Activated CD8-positive, alpha-beta T cell treated with anti-CD3 and anti-CD28 coated beads for 36 hours (primary cell): ENCODE measurements at regions not wholly inside any gene's neighbourhood (a gene's known extent, or its start where the extent isn't known, plus 50 kb on each side); places are given as distances from the start of the nearest gene placed in this dataset.
A peak's percentile ranks its signal among the peaks of the same experiment; 100 is the strongest.

Experiments used
- ATAC-seq: fragments of 200-7000 bp; cut with Tn5 transposase; one replicate; pipeline ENCODE4 v1.10.0; 2021; ENCODE audit warnings: mild to moderate bottlenecking, moderate library complexity
- CTCF ChIA-PET: fragments of 350-600 bp; sonication (Branson Sonifier 250); formaldehyde crosslinking; loops from one replicate; lab custom pipeline; 2021; ENCODE audit warnings: antibody characterized with exemption; lab: Charles Lee
- POLR2A ChIA-PET: fragments of 350-600 bp; sonication (Branson Sonifier 250); formaldehyde crosslinking; loops from one replicate; lab custom pipeline; 2021; ENCODE audit warnings: antibody characterized with exemption; lab: Charles Lee
- DNase-seq: peaks from one replicate; pipeline ENCODE4 v3.0.0-alpha.2; 2020
- H3K27ac Mint-ChIP-seq: one replicate; pipeline ENCODE4 v1.8.0; 2021; ENCODE audit warnings: mild to moderate bottlenecking, mixed read lengths
- H3K27me3 Mint-ChIP-seq: one replicate; pipeline ENCODE4 v1.8.0; 2021; ENCODE audit warnings: mixed read lengths
- H3K36me3 Mint-ChIP-seq: one replicate; pipeline ENCODE4 v1.8.0; 2021; ENCODE audit warnings: low read depth, mixed read lengths
- H3K4me1 Mint-ChIP-seq: one replicate; pipeline ENCODE4 v1.8.0; 2021; ENCODE audit warnings: low read depth, mixed read lengths
- H3K4me3 Mint-ChIP-seq: one replicate; pipeline ENCODE4 v1.8.0; 2021; ENCODE audit warnings: mild to moderate bottlenecking, moderate library complexity, mixed read lengths
- H3K9me3 Mint-ChIP-seq: one replicate; pipeline ENCODE4 v1.8.0; 2021; ENCODE audit warnings: mixed read lengths
- CTCF ChIP-seq: fragments of 200-600 bp; IDR thresholded peaks from one replicate; pipeline ENCODE4 v1.8.0; 2022; ENCODE audit warnings: antibody characterized with exemption, mild to moderate bottlenecking
- intact Hi-C: fragments of 100-400 bp; cut with micrococcal nuclease; formaldehyde crosslinking; loops from one replicate; pipeline ENCODE4 v1.10.0; 2022

DNA sequence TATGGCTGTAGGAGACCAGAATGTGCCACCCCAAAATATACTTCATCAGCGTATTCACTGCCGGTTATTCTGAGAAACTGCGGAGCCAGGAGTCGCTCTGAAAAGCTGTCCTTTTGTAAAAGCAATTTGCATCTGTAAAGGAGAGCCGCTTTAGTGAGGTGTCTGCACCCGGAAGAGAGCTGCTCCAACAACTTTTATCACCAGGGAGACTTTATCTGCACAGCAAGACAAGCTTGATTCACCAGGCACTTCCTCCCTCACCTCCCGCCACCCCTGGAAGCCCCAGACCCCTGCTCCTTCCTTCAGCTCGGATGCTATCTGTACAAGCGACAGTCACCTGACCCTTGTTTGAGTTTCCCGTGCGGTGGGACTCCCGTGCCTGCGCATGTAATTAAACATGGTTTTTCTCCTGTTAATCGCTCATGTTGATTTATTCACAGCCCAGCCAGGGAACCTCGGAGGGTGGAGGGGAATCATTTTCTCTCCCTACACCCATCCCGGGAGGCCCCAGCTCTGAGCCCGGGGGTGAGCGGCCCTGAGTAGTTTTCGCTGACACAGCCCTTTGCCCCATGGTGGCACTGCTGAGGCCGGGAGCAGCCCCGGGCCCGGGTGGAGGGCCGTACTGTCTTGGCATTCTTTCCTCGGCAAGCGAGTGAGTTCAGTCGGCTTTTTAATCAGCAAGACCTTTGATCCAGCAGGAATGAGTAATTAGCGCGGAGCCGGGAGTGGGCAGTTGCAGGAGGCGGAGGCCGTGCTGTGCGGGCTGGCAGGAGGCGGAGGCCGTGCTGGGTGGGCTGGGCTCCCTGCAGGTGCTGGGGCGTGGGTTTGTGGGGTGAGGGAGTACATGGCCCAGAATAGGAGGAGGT, 222.7 kb upstream of the CIBAR2 start:
- CTCF ChIA-PET, result interaction anchor here (0.8 to 2.7 kb wide), 7 partner anchors 12 to 281 kb away, joined by 3 to 11 read pairs (median 3); no protein-coding TSS in a partner anchor
- POLR2A ChIA-PET, result interaction anchor here (0.7 to 1.2 kb wide), 2 partner anchors 16 to 27 kb away, joined by 3 to 5 read pairs; no protein-coding TSS in a partner anchor
- intact Hi-C loops, result no loop called here
- Mint-ChIP-seq H3K9me3 (no peaks in the 10 kb centered on the region), H3K27ac (peak overlapping the region; percentile 46), H3K27me3 (no peaks in the 10 kb centered on the region), H3K36me3 (no peaks in the 10 kb centered on the region), H3K4me3 (peak overlapping the region; percentile 47), H3K4me1 (peaks cover 18% of the 10 kb centered on the region)
- peak; percentile 46 for DNase-seq
- ATAC-seq, result peak; percentile 60
- TF ChIP-seq CTCF, result no peak

- POLR2A ChIA-PET, result interaction anchor here (1.2 kb wide), 1 partner anchor 28 kb away, joined by 5 read pairs; no protein-coding TSS in a partner anchor
- DNase-seq (peak; percentile 24), ATAC-seq (no peak)
- no peak for TF ChIP-seq CTCF
- intact Hi-C loops, result no loop called here
- no peaks in the 10 kb centered on the region for H3K9me3 Mint-ChIP-seq
- H3K27me3 Mint-ChIP-seq, result no peaks in the 10 kb centered on the region
- H3K4me1 Mint-ChIP-seq, result peaks cover 12% of the 10 kb centered on the region
- H3K4me3 Mint-ChIP-seq, result peak overlapping the region; percentile 47
- peak overlapping the region; percentile 46 for H3K27ac Mint-ChIP-seq
- H3K36me3 Mint-ChIP-seq, result no peaks in the 10 kb centered on the region
- CTCF ChIA-PET, result interaction anchor here (0.9 to 1.2 kb wide), 3 partner anchors 29 to 38 kb away, joined by 3 to 5 read pairs (median 3); no protein-coding TSS in a partner anchor
Measured at GRCh38 chr16:85335584-85336491, 223.6 kb upstream of the CIBAR2 start.

GRCh38 chr16:85337910-85338637, 225.8 kb upstream of the CIBAR2 start:
- H3K9me3 Mint-ChIP-seq, result no peaks in the 10 kb centered on the region
- no peak for DNase-seq
- intact Hi-C loops, result no loop called here
- TF ChIP-seq CTCF, result no peak
- H3K27ac Mint-ChIP-seq, result no peak overlapping the region
- H3K4me3 Mint-ChIP-seq, result no peak overlapping the region
- POLR2A ChIA-PET, result interaction anchor here (0.6 kb wide), 1 partner anchor 185 kb away, joined by 3 read pairs; no protein-coding TSS in a partner anchor
- peaks cover 12% of the 10 kb centered on the region for H3K4me1 Mint-ChIP-seq
- CTCF ChIA-PET, result interaction anchor here (1.0 kb wide), 2 partner anchors 34 to 83 kb away, joined by 3 read pairs; no protein-coding TSS in a partner anchor
- no peaks in the 10 kb centered on the region for H3K36me3 Mint-ChIP-seq
- H3K27me3 Mint-ChIP-seq, result no peaks in the 10 kb centered on the region
- no peak for ATAC-seq

DNA sequence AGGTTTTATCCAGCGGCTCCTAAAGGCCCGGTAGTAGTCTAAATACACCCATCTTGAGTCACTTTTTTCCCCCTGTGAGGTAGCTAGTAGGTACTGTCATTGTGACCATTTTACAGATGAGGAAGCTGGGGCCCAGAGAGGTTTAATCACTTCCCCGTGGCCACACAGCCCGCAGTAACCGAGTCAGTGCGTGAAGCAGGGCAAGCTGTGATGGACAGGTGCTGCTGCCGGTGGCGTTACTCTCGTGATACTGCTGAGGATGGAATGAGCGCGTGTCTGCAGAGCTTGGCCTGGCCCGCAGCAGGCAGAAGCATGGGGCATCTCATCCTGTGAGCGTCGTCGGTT, 226.3 kb upstream of the CIBAR2 start:
- CTCF ChIA-PET, result interaction anchor here (1.0 kb wide), 2 partner anchors 34 to 82 kb away, joined by 3 read pairs; no protein-coding TSS in a partner anchor

More for the DNA sequence above, 226.3 kb upstream of the CIBAR2 start:
- no peaks in the 10 kb centered on the region for H3K36me3 Mint-ChIP-seq
- no peak for DNase-seq
- ATAC-seq, result no peak
- no peak overlapping the region for H3K4me3 Mint-ChIP-seq
- intact Hi-C loops, result no loop called here
- POLR2A ChIA-PET, result no interaction called here
- TF ChIP-seq CTCF, result no peak
- H3K27ac Mint-ChIP-seq, result no peak overlapping the region
- peaks cover 12% of the 10 kb centered on the region for H3K4me1 Mint-ChIP-seq
- no peaks in the 10 kb centered on the region for H3K9me3 Mint-ChIP-seq
- H3K27me3 Mint-ChIP-seq, result no peaks in the 10 kb centered on the region
